ENCODE measurements at regions not wholly inside any gene's neighbourhood (a gene's known extent, or its start where the extent isn't known, plus 50 kb on each side); places are given as distances from the start of the nearest gene placed in this dataset.

DNA sequence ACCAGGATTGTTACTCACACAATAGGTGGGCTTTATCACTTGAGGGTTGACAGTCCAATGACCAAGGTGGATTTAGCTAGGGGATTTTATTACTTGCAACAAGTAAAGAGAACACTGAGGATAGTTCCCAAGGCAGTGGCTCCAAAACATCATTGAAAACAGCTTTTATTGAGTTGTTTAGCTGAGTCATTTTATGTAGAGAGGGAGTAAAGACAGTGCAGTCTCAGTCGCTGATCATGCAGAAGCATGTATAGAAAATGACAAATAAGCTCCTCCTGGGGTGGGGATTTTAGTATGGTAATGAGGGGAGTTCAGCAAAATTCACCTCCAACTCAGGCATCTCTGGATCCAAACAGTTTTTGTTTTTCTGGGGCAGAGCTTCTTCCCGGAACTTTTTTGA, 163.0 kb upstream of the CCDC179 start:
- DNase-seq (ENCODE audit: low read depth, low spot score), result no peak

GRCh38 chr11:23041001-23041503, 180.8 kb upstream of the CCDC179 start:
- DNase-seq (ENCODE audit: low read depth, low spot score), result no peak

DNA sequence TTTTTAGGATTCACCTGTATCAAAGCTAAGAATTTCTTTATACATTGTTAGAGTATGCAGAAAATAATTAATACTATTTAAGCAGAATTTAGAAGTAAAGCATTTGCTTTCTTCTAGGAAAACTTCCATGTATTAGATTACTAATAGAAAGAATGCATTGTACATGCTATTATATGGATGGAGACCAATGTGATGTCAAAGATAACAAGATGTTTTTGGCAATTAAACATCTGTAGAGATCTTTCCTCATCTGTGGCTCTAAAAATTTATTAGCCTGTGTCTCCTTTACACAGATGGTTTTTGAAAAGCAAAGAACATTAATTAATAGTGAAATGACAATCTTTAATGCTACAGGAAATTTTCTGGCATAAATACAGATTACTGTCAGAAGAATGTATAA, 198.4 kb upstream of the CCDC179 start:
- no peak for DNase-seq (ENCODE audit: low read depth, low spot score)

- DNase-seq (ENCODE audit: low read depth, low spot score), result no peak
Measured at GRCh38 chr11:23063276-23063675, 203.0 kb upstream of the CCDC179 start.

- DNase-seq (ENCODE audit: low read depth, low spot score), result peak; percentile 11
Measured at GRCh38 chr11:23078289-23078971, 218.2 kb upstream of the CCDC179 start.

GRCh38 chr11:23079382-23079813, 219.1 kb upstream of the CCDC179 start:
- DNase-seq (ENCODE audit: low read depth, low spot score), result no peak

DNA sequence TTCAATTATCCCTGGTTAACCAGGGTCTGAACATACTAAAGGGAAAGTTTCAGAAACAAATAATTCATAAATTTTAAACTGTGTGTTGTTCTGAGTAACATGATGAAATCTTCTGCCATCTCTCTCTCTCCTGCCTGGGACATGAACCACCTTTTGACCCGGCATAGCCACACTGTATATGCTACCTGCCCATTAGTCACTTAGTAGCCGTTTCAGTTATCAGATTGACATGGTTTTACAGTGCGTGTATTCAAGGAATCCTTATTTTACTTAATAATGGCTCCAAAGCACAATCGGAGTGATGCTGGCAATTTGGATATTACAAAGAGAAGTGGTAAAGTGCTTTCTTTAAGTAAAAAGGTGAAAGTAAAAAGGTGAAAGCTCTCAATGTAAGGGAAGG, 227.1 kb upstream of the CCDC179 start:
- DNase-seq (ENCODE audit: low read depth, low spot score), result no peak

DNA sequence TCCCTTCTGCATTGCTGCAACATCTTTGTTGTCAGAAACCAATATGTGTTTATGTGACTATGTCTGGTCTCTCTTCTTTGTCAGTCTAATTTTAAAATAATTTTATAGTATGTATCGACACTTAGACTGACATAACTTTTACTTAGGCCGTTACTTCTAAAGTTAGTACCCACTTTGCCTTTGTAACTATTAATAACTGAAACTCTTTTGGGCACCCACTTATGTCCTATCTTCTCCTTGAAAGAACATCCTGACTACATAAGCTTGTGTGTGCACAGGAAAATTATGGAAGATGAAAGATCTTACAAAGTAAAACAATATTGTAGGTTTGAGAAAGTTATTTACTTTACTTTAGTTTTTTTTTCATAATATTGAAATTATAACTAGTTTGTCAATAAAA, 230.4 kb upstream of the CCDC179 start:
- no peak for DNase-seq (ENCODE audit: low read depth, low spot score)

GRCh38 chr11:23095650-23096189, 235.4 kb upstream of the CCDC179 start:
- DNase-seq (ENCODE audit: low read depth, low spot score), result no peak

DNA sequence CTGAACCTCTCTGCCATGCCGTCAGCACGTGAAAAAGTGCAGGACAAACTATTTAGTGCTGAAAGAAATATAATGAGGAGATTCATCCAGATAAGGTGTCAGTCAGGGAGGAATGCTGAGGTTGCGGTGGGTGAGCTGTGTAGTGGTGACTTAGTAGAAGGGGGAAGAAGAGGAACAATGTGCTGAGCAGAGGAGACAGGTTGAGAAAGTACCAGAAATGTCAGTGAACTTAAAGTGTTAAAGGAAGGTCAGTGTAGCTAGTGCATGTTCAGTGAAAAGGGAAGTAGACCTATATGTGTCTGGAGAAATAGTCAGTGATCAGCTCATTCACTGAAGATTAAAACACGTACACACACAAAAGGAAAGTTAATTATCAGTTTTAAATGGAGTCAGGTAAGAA, 237.6 kb upstream of the CCDC179 start:
- no peak for DNase-seq (ENCODE audit: low read depth, low spot score)

DNA sequence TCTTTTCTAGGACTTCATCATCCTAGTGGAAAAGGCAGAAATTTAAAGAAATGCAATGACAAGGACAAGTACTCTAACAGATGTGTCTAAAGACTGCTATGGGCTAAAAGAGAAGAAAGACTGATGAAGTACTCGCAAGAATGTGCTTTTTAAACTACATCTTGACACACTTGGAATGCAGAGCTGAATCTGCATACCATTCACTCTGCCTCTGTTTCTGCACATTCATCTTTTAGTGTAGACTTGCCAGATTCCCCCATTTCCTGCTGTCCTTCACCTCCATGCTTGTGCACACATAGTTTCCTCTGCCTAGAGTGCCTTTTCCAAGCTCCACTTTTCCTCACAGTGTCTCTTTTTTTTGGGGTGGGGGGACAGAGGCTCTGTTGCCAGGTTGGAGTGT, 239.0 kb upstream of the CCDC179 start:
- no peak for DNase-seq (ENCODE audit: low read depth, low spot score)

DNA sequence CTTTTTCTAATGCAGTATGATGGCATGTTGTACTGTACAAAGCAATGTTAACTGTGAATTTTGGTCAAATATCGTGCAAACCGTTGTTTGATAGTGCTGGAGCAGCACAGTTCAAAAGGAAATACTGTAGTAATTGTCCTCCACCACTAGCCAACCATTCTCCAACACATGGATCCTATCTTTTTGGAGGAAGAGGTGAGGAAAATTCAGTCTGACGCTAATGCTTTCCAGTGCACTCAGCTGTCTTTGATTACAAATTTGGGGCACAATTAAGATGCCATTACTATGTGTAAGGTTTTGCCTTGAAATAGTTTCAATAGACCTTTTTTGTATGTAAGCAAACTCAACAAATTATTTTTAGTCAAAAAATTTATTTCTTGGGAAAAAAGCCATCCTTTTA, 240.5 kb upstream of the CCDC179 start:
- DNase-seq (ENCODE audit: low read depth, low spot score), result no peak

DNA sequence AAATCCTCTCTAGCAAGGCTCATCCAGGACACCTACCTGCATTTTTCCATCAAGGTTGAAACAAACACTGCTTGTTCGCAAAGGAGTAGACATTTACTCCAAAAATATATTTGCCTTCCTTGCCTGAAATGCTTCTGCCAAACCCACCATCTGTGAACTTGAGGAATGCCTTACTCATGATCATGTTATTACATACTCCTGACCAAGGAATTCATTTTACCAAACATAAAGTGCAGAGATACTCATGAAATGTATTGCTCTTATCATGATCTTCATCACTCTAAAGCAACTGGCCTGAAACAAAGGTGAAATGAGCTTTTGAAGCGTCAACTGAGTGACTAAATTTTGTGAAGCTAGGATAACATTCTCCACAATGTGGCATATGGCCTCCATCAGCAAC, 243.1 kb upstream of the CCDC179 start:
- no peak for DNase-seq (ENCODE audit: low read depth, low spot score)

DNA sequence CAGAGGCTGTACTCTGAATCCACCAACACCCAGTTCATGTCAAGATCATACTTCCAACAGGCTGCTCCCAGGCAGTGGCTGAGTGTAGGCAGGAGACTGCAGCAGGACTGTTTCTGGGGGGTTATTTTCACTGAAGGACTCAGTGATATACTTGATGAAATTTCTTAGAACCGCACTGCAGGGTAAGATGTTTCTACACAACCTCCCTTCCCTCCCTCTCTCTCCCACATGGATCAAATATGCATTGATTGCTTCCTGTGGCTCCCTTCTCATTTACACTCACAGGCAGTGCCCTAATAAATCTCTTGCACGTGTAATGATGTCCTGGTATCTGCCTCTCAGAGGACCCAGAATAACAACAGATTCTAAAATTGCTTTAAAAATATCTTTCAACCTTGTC, 251.3 kb upstream of the CCDC179 start:
- no peak for DNase-seq (ENCODE audit: low read depth, low spot score)

DNA sequence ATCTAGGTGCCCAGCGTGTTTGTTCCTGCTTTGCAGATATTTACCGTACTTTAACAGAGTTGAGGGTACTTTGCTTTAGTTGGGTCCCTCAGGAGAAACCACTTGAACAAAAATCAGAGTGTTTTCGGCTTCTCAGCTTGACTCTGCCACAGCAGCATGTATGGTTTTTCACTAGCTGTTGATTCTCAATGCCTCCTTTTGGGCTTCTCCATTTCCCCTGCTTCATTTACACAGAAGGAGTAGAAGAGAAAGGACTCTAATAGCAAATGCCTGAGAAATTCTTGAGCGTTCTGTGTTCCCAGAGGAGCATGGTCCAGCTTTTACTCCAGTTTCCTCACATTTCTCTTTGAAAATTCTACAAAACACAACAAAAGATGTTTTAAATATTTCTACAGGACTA, 252.1 kb upstream of the CCDC179 start:
- DNase-seq (ENCODE audit: low read depth, low spot score), result no peak

GRCh38 chr11:23112987-23113886, 253.0 kb upstream of the CCDC179 start:
- peak; percentile 20 for DNase-seq (ENCODE audit: low read depth, low spot score)

DNA sequence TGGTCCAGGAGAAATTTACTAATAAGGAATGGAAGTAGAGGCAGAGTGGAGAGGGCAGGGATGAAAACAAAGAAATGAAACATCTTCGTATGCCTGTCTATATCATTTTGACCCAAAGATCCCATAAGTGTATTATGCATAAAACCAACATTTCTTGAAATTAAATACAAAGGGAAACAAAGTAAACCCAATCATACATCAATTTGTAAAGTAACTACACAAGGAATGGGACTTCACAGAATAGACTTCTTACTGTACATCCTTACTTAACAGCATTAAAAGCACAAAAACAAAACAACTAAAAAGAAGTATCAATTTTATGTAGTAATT, 253.6 kb upstream of the CCDC179 start:
- DNase-seq (ENCODE audit: low read depth, low spot score), result no peak

DNA sequence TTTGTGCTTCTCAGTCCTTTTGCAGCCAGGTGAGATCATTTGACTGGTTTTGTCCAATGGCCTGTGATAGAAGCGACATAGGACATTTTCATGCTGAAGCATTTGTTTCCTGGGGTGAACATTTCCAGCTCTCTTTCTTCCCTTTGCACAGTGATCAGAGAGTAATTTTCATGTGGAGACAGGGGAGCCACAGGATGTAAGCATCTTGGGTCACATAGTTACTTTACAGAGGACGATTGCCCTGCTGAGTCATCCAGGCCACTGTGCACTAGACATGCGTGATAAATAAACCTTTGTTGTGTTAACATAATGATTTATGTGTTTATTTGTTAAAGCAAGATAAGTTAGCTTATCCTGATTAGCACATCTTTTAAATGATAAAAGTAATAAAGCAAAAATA, 263.5 kb upstream of the CCDC179 start:
- no peak for DNase-seq (ENCODE audit: low read depth, low spot score)

DNA sequence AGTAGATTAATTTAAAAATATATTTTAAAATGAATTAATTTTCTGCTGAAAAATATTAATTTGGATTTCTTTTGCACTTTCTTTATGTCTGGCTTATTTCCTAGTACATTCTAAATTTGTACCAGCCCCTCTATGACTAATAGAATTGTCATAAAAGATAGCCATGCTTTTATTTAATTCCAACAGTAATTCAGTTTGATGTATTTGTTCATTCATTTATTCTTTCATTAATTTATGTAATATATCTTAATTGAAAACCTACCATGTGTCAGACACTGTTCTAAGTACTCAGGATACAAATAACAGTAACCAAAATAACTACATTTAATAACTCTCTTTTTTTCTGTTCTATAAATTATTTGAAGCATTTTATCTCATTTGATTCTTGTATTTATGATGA, 264.0 kb upstream of the CCDC179 start:
- DNase-seq (ENCODE audit: low read depth, low spot score), result no peak

DNA sequence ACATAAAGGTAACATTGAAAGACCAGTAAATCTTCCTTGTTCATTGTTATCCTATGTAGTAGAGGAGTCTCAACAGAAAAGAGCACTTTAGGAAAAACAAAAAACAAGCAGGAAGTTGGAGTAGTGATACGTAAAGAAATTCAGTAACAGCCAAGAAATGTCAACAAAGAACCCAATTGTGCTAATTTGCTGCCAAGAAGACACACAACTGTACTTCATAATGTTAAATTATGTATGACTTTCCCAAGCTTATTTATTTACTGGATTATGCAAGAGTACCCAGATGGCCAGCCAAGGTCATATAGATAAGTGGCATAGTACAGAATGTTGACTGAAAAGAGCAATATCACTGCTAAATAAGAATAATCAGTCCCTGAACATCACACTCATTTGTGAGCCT, 264.7 kb upstream of the CCDC179 start:
- DNase-seq (ENCODE audit: low read depth, low spot score), result no peak

DNA sequence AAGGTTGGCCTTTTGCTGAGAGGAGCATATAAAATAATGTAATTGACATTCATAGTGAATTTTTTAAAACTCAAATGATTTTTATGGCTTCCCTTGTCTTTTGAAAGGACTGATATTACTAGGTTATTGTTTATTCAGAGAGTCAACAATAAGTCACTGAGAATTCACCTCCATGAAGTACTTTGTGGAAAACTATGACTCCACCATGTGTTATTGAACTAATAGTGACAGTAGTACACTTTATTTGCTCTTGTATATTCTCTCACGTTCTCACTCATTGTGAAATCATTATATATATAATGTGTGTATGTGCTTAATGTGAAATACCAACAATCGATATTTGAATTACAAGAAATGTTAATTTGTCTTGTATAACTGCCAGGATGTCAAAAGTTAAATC, 267.4 kb upstream of the CCDC179 start:
- no peak for DNase-seq (ENCODE audit: low read depth, low spot score)

GRCh38 chr11:23134627-23135026, 274.4 kb upstream of the CCDC179 start:
- no peak for DNase-seq (ENCODE audit: low read depth, low spot score)

DNA sequence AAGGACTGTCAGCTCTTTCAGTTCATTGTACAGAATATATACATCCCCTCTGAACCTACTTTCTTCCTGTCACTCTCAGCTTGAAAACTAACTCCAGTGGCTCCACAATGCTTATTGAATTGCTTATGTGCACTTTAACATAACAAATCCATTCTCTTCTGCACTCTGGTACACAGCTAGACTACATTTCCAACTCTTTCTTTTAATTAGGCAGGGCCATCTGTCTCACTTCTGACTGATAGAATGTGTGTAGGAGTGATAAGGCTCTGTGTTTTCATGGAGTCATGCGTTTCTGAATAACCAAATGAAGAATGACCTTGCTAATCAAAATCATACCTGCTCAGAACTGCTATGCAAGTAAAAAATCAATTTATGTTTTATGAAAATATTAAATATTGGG, 278.5 kb upstream of the CCDC179 start:
- no peak for DNase-seq (ENCODE audit: low read depth, low spot score)
